NCI-H2081 treated with DMSO at 0.1 percent for 48 hours (cell line): ENCODE measurements at regions not wholly inside any gene's neighbourhood (a gene's known extent, or its start where the extent isn't known, plus 50 kb on each side); places are given as distances from the start of the nearest gene placed in this dataset.
"Not testable (repeated sequence)": the region's sequence is repeated elsewhere in the genome, so short reads cannot be mapped to it uniquely, and the experiment has no call there.

ENCODE experiments used
- DNase-seq: peaks from one replicate; lab custom pipeline; 2025; lab: John Stamatoyannopoulos, UW

DNA sequence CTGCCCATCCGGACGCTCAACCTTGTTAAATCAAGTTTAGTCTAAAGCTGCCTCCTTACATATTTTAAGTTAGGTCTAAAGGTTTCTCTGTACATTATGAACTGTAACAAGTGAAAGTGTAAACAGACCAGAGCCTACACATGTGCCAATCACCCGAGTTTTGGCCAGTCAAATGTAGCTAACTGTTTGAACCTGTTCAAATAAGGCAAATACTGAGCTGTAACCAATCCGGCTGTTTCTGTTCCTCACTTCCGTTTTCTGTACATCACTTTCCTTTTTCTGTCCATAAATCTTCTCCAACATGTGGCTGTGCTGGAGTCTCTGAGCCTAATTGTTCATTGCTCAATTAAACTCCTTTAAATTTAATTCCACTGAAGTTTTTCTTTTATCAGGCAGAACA lies 113.3 kb upstream of the SHISA3 start:
- no peak for DNase-seq

DNA sequence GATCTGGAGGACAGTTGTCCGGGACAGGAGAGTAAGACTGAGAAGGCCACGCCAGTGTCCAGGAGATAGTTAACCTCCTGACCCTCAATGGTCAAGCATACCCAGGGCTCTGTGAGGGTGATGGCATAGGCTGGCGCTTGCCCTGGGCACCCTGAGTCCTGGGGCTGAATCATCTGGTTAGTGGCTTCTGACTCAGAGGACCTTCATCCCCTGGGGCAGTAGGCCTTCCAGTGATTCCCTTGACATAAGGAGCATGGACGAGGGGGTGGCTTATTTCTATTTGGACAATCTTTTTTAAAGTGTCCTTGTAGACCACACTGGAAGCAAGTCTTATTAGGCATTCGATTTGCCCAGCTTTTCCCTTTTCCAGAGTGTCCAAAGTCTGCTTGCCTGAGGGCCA lies 108.4 kb upstream of the SHISA3 start:
- not testable (repeated sequence) for DNase-seq

DNA sequence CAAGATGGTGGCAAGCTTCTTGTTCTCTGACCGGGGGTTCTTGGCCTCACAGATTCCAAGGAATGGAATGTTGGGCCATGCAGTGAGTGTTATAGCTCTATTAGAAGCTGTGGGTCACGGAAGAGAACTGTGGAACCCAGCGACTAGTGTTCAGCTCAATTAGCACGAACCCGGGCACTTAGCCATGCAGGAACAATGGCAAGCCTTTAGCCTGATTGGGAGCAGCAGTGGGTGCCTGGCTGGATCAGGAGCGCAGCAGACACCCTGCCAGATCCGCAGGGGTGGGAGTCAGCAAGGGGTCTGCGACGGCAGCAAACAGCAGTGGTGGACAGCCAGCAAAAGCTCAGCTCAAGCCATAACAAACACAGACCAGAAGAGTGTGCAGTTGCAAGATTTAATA lies 105.1 kb upstream of the SHISA3 start:
- not testable (repeated sequence) for DNase-seq

DNA sequence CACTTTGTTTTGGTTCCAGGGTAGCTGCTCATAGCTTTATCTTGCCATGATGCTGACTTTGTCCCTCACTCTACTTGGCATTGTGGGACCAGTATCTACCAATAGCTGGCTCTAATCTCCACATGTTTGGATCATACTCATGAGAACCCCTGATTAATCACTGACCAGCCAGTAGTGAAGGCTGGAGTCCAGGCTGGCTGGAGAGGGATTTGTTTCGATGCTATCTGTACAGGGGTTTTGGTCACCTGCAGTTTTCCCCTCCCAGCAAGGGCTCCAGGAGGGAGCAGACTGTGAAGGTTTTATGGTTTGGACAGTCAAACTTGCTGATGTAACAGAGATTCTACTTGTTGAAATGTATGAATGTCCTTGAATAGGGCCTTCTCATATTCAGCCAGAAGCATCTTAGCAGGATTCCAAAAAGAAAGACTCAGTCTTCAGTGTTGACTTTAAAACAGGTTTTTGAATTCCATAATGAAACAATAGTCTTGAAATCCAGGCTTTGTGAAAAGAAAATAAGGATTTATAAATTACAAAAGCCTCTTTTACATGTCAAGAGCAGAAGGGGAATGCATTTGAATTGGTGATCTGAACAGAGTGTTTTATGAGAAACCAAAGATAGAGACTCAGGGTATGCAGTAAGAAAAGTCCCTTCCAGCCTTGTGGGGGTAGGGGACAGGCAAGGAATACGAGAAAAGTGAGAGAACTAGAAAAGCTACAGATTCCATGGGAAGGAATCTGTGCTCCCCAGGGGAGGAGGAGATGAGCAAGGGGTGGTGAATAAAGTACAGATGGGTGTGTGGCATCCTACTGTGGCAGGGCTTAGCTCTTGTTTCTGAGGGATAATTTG lies 103.1 kb upstream of the SHISA3 start:
- DNase-seq, result no peak

DNA sequence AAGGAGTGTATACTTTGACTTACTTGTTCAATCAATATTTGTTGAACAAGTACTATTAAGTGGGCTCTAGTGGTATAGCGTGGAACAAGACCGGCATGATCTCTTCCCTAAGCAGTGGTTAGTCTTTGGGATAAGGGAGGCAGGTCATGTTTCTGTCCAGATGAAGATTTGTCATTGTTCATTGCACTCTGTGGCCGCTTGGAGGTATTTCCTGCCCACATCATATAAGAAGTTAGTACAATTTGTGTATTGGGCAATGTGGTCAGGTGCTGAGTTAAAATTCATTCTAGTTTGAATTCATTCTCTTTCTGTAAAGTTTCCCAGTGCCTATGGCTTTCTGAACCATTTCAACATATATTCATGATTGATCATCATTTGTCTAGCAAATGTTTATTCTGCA lies 101.1 kb upstream of the SHISA3 start:
- no peak for DNase-seq

DNA sequence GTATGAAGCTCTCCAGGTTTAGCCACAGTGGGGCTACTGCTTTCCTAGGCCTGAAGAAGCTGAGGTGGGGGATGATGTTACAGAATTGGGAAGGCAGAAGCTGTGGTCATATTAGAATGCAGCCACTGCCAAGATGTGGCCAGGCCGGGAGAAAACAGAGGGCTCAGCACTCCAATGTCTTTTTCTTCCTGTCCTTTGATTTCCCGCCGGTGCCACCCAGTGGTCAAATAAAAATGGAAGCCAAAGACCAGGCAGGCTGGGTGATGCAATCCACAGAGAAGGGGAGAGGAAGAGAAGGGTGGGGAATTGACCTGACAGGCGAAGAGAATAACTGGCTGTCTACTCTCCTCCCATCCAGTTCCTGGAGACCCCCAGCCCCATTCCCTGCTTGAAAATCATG lies 94.9 kb upstream of the SHISA3 start:
- DNase-seq, result no peak

DNA sequence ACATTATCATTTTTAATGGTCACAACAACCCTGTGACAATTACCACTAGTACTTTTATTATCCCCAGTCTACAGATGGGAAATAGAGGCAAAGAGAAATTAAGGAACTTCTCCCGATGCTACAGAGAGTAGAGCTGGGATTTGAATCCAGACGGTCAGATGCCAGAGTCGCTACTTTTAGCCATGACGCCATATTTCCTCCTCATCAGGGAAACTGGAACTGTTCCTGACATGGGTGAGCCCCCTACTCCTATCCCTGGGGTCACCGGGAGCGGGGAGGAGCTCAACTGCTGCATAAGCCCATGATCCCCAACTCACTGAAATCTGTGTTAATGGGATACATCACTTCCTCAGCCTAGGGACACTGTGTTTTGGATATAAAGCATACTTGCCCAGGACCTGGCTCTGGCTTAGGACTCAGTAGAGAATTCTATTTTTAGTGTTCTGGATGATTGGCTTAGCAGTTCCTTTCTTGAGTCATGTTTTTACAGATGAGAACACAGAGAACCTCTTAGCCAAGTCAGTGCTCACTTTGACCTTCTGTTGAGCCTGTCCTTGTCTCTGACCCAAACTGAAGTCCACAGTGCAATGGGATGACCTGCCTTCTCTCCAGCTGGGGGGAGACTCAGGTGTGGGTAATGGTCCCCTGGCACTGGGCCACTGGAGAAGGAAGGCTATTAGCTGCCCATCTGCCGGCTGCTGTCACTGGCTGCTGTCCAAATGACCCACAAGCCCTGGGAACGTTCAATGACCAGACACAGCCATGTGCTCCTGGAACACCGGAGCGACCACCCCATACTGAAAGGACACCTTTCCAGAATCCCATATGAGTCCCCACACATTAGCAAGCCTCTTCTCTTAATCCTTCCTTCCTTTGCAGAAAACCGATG lies 90.8 kb upstream of the SHISA3 start:
- no peak for DNase-seq

DNA sequence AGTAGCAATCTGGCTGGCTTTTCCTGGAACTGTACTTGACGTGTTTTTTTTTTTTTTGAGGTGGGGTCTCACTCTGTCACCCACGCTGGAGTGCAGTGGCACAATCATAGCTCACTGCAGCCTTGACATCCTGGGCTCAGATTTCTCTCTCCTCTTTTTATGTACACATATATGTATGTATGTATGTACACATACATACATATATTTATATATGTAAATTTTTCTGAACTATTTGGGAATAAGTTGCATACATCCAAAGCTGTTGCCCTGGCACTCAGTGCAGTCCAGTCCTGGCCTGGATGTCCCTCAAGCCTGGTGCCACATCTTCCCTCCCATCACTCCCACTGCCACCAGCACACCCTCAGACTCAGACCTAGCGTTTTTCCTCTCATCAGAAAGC lies 89.0 kb upstream of the SHISA3 start:
- no peak for DNase-seq

DNA sequence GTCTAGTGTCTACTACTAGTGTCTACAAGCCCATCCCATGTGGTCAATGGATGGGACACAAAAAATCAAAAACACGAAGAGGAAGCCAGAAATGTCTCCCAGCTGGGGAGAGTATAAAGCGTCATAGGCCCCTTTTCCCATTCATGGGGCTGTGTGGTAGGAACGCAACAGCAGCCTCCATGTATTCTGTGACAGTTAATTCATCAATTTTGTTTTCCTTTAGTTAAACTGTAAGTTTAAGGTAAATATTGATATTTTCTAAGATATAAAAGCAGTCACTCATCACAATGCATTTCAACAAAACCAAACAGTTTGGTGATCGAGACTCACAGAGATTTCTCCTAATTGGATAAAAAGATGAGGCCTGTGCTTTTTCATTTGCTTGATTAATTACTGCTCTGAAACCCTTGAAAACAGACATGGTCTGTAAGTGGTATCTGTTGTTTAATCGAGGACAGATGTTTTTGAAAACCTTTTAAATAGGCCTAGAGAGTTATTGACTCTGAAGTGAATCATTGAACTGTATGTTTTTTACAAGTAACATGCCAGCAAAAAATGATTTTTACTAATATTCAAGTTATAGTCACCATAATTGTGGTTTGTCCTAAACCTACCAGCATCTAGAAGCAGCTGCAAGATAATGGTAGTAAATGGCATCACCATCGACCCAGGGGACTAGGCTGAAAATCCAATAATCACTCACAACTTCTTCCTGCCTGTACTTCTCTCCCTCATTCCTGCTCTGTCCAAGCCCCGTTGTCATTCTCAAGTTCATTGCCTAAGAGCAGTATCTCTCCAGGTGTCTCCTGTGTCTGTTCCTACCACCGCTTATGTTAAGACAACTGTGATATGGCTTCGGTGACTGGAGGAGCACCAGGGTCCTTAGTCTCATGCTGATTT lies 87.7 kb upstream of the SHISA3 start:
- DNase-seq, result no peak

DNA sequence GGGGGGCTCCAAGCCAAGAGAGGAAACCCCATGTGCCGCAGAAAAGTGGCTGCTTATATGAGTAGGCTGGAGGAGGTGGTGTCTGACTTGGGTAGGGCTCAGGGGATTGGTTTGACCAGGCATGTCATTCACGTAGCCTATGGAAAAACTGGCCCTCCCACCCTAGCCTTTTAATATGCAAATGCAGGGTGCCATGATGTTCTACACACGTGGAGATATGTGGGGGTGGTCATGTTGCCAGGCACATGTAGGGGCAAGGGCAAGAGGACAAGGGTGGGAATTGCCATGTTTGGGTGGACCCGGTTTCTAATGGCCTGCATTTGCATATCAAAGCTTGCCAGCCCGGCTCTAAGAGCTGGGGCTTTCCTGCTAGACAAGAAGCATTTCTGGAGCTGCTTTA lies 86.9 kb upstream of the SHISA3 start:
- DNase-seq, result no peak

DNA sequence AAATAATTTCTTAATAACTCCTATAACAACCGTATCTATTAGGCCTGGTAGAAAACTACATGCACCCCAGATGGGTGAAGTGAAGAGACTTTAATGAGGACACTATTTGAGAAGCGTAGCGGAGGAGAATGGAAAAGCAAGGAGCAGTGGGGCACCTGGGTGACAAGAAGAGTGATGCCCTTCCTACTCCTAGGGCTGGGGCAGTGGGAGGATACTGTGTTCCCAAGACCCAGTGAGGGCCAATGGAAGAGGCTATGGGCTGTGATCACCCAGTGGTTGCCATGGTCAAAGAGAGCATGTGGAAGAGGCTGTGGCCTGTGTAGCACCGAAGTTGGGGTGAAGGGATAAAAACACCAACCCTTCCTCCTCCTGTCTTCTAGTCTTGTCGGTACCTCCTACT lies 86.5 kb upstream of the SHISA3 start:
- DNase-seq, result no peak

DNA sequence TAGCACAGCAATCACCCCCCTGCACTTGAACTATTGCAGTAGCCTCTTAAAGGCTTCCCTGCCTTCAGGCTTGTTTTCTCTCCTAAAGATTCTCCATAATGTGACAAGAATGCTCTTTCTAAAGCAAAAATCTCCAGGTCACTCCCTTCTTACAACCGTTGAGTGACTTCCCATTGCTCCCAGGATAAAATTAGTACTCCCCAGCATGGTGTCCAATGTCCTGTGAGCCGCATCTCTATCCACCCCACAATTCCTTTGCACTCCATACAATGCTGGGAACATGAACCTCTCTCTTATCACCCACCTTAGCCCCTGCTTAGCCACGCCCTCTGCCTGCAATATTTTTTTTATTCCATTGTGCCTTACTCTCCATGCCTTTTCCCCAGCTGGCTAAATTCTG lies 85.7 kb upstream of the SHISA3 start:
- no peak for DNase-seq

DNA sequence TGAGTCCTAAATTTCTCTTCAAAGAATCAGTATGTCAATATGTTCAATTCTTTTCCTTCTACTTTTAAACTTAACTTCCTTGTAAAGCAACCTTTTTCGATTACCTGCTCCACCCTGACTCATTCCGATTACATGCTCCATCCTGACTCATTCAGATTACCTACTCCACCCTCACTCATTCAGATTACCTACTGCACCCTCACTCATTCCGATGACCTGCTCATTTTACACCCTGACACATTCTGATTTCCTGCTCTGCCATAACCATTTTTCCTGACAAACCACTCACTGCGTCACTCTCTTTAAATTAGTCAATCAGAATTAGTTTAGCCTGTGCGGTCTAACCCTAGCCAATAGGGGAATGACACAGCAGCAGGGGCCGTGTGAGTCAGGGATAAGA lies 83.9 kb upstream of the SHISA3 start:
- DNase-seq, result not testable (repeated sequence)

DNA sequence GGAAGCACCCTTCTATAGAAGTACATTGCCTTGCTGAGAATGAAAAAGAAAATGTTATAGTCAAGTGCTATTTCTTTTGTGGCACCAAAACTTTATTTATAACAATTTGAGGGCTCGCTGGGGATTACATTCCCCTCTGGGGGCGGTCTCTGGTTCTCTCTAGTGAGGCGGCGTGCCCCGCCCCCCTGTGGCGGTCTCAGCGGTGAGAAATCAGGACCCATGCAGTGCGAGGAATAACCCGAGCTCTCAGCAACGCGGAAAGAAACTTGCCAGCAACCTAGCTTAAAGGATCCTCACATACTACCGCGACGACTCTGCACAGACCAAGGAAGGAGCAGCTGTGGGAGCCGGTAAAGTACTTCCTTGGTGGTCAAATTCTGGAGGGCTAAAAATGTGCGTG lies 83.4 kb upstream of the SHISA3 start:
- no peak for DNase-seq

DNA sequence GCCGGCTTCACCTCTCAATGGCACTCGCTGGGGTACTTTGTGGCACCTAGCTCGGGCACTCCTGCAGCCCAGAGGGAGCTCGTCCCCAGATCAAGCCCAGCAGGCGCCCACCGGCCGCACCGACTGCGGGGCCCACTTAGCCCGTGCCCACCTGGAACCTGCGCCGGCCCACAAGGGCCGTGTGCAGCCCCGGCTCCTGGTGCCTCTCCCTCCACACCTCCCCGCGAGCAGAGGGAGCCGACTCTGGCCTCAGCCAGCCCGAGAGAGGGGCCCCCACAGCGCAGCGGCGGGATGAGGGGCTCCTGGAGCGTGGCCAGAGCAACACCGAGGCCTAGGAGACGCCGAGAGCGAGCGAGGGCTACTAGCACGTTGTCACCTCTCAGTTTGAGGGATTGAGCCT lies 82.1 kb upstream of the SHISA3 start:
- DNase-seq, result no peak

DNA sequence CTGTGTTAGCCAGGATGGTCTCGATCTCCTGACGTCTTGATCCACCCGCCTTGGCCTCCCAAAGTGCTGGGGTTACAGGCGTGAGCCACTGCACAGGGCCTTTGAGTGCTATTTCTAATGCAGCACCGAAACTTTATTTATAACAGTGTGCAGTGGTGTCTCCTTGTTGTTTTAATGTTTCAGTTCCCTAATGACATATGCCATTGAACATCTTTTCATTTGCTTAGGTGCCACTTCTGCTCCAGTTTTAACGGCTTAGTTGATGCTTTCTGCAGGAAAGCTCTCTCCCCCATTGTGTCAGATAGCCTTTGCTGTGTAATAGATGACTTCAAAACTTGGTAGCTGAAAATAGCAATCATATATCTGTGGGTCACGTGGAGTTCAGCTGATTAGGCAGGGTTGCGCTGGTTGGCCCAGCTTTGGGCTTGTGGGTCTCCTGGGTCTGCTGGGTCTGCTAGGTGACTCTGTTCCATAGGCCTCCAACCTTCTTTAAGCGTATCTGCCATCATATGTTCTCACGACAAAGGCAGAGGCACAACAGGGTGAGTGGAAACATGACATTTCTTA lies 76.4 kb upstream of the SHISA3 start:
- DNase-seq, result no peak

DNA sequence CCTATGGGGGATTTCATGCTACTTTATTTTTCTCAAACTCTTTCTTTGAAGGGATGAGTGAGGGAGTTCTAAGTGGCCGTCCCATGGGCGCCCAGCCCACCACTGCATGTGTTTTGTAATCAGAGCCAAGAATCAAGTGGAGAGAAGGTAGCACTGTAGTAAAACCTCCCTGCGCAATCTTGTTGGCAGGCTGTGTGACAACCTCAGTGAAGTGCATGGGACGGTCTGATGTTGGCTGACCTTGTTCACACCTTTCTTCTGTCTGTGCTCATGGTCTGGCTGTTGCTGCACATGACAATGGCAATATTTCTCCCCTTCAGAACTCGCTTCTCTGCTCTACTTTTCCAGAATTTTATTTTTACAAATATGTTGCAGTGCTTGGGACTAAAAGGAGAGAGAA lies 71.2 kb upstream of the SHISA3 start:
- no peak for DNase-seq

DNA sequence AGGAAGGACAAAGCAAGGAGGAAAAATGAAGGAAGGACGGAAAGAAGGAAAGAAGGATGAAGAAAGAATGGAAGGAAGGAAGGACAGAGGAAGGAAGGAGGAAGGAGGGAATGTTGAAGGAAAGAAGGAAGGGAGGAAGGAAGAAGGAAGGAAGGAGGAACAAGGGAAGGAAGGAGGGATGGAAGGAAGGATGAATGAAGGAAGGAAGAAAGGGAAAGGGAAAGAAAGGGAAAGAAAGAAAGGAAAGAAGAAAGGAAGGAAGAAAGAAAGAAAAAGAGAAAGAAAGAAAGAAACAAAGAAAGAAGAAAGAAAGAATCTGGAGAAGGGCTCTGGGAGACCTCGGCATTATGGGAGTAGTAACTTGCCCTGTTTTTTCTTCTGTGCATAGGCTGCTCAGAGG lies 70.8 kb upstream of the SHISA3 start:
- DNase-seq, result no peak

DNA sequence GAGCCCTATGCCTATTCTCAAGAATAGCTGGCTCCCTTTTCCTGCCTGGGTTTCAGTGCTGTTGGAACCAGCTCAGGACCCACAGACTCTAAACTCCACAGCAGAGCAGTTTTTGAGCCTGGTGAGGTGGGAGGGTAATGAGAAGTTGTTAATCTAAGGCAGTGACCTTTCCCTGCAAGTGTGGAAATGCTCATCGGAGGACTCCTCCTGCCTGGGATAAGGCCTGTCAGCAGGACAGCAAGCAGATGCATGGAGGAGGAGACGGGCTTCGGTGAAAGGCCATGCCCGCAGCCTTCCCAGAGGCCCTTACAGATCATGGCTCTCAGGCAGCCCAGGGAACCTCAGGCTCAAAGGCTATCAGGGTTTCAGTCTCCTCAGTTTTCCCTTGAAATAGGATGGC lies 70.0 kb upstream of the SHISA3 start:
- no peak for DNase-seq

DNA sequence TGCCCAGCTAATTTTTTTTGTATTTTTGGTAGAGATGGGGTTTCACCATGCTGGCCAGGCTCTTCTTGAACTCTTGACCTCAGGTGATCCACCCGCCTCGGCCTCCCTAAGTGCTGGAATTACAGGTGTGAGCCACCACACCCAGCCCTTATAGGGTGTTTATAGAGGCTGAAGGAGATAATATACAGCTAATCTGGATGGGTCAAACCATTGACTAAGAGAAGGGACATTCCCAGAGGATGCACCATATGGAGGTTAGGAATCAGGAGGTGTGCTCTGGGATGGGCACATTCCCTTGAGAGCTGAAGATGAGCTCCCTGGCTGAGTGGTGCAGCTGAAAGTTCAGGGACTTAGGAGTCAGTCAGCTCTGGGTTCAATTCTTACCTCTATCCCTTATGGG lies 68.3 kb upstream of the SHISA3 start:
- no peak for DNase-seq

DNA sequence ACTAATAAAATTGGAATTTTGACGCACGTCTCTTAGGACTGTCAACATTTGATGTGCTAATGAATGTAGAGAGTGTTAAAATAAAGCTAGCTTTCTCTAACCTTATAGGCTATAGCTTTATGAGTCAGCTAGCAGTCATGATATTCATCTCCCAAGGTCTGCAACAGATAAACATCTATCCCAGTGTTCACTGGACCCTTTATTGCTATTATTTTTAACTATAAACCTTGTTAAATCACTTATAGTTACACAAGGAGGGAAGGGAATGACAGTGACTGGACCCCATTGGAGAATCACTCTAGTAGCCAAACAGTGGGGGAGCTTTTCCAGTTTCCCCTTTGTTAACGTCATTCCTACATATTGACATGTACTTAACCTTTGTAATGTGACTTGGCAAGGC lies 67.9 kb upstream of the SHISA3 start:
- DNase-seq, result no peak

DNA sequence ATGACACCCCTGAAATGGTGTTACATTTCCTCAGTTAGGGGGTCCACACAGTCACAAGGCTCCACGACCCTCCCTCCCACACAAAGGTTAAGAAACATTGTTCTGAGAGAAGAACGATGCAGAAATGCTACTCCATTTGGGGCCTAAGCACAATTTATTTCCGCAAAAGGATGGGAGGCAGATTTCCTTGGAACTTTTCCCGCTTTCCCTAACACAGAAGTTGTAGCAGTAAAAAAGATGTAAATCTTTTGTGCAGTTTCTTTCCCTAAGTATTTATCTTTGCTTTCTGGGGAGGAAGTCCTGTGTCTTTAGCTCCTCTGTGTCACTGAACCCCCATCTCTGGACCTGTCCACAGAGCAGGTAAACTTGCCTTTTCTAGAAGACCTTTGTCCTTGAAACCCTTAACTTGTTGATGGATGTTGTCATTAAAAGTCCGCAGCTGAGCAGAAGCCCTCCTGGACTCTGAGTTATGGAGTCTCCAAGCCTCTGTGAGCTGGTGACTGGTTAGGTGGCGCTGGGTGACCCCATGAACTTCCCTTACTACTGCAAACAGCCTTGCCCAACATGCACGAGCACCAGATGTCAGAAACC lies 67.2 kb upstream of the SHISA3 start:
- no peak for DNase-seq
